ENCODE measurements at regions not wholly inside any gene's neighbourhood (a gene's known extent, or its start where the extent isn't known, plus 50 kb on each side); places are given as distances from the start of the nearest gene placed in this dataset.

DNA sequence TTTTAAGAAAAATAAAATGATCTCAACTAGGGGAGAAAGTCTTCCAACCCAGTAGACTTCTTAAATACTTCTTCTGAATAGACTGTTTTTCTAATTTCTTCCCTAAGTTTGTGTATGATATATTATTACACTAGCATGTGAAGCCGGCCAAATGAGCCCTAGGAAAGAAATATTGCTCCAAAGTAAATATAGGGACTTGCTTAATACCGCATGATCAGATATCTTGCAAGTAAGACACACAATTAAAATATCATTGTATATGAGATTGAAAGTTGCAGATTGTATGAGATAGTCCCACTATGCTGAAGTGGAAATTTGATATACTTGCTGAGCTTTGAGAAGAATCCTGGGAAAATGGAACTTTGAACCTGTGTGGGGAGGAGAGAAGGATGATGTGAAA is 225.7 kb downstream of the BAMBI start:
- no peak for ATAC-seq
- H3K36me3 ChIP-seq: no peaks in the 10 kb centered on the region
- DNase-seq: no peak
- no peaks in the 10 kb centered on the region for H3K9me3 ChIP-seq
- no peaks in the 10 kb centered on the region for H3K4me1 ChIP-seq
- H3K27ac ChIP-seq: no peak overlapping the region
- H3K4me3 ChIP-seq: no peak overlapping the region
- intact Hi-C loops (cut with DNase I): no loop called here
- TF ChIP-seq, protein P1, sequence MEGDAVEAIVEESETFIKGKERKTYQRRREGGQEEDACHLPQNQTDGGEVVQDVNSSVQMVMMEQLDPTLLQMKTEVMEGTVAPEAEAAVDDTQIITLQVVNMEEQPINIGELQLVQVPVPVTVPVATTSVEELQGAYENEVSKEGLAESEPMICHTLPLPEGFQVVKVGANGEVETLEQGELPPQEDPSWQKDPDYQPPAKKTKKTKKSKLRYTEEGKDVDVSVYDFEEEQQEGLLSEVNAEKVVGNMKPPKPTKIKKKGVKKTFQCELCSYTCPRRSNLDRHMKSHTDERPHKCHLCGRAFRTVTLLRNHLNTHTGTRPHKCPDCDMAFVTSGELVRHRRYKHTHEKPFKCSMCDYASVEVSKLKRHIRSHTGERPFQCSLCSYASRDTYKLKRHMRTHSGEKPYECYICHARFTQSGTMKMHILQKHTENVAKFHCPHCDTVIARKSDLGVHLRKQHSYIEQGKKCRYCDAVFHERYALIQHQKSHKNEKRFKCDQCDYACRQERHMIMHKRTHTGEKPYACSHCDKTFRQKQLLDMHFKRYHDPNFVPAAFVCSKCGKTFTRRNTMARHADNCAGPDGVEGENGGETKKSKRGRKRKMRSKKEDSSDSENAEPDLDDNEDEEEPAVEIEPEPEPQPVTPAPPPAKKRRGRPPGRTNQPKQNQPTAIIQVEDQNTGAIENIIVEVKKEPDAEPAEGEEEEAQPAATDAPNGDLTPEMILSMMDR (IDR thresholded peaks at IDR 0.05): no peak
- H3K27me3 ChIP-seq (ENCODE audit: low read depth): no peaks in the 10 kb centered on the region

DNA sequence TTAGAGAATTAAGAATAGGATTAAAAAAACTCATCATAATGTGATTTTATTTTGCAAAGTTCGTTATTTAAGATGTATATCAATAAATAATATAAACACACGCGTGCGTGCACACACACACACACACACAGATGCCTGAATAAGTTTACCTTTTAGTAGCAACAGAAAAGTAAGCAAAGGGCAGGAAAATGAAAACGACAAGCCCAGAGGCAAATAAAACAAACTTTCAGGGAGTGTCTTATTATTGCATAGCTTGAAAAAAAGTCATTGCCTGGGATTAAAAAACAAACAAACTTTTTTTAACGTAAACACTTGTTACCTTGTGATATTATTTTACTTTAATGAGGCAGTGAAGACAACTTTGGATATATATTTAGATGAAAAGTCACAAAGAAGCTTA is 226.4 kb downstream of the BAMBI start:
- Histone ChIP-seq H3K9me3 (no peaks in the 10 kb centered on the region), H3K4me1 (no peaks in the 10 kb centered on the region), H3K4me3 (no peak overlapping the region), H3K27me3 (ENCODE audit: low read depth) (no peaks in the 10 kb centered on the region), H3K27ac (no peak overlapping the region), H3K36me3 (no peaks in the 10 kb centered on the region)
- intact Hi-C loops (cut with DNase I): no loop called here
- TF ChIP-seq, protein P1 (IDR thresholded peaks at IDR 0.05): no peak
- ATAC-seq: no peak
- DNase-seq: no peak

DNA sequence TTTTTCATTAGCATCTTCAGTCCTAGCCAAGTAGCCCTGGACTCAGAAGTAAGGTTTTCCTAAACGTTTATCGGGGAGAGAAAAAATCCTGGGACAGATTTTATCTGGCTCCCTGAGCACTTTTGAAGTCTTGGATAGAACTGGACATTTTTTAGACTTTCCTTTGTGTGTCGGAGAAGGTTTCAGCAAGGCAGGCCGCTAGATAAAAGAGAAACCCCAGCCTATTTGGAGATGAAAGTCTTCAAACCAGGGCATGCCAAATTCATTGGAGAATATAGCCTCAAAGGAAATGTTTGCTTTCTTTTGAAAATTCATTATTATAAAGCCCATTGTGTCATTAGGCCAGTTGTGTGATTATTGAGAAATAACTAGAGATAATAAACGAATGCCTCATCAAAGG is 228.1 kb downstream of the BAMBI start:
- intact Hi-C loops (cut with DNase I): no loop called here
- no peak for DNase-seq

DNA sequence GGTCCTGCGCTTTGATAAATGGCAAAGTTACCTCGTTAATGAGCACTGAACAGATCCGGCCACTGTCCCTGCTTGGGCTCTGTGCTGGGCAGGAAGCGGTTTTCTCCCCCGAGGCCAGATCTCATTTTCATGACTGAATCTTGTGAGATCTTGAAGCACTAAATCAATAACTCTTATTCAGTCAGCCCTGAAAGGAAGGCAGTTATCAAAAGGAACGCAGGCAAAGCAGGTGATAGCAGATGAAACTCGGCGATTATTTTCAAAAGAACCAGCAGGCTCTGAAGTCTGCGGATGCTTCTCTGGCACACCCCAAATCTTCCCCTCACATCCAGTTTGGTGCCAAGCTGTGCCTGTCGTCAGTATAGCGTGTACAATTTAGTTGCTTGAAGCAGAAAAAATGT is 228.7 kb downstream of the BAMBI start:
- intact Hi-C loops (cut with DNase I): no loop called here
- Histone ChIP-seq H3K27me3 (ENCODE audit: low read depth) (no peaks in the 10 kb centered on the region), H3K4me1 (no peaks in the 10 kb centered on the region), H3K27ac (no peak overlapping the region), H3K36me3 (no peaks in the 10 kb centered on the region), H3K4me3 (no peak overlapping the region), H3K9me3 (no peaks in the 10 kb centered on the region)
- TF ChIP-seq, protein P1 (IDR thresholded peaks at IDR 0.05): no peak
- no peak for ATAC-seq
- DNase-seq: no peak

More for the DNA sequence above, 228.1 kb downstream of the BAMBI start:
- H3K9me3 ChIP-seq: no peaks in the 10 kb centered on the region
- no peak overlapping the region for H3K27ac ChIP-seq
- no peaks in the 10 kb centered on the region for H3K36me3 ChIP-seq
- no peaks in the 10 kb centered on the region for H3K4me1 ChIP-seq
- TF ChIP-seq, protein P1 (IDR thresholded peaks at IDR 0.05): no peak
- no peak overlapping the region for H3K4me3 ChIP-seq
- no peak for ATAC-seq
- no peaks in the 10 kb centered on the region for H3K27me3 ChIP-seq (ENCODE audit: low read depth)

DNA sequence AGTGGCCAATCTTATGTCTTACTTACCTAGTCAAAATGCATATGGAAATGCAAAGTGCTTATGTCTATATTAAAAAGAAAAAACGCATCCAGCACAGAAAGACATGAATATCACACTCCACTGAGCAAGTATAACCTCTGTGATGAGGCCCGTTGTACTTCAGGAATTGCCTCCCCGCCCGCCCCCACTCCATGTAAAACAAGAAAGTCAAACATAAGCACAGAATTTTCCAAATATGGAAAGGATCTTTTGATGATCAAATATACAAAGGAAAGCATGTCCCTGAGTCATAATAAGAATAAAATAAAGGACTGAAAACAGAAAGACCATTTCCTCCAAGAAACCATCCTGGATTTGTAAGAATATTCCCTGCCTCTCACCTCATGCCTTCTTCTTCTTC is 229.1 kb downstream of the BAMBI start:
- intact Hi-C loops (cut with DNase I): no loop called here

More for the DNA sequence above, 229.1 kb downstream of the BAMBI start:
- no peak for DNase-seq
- H3K9me3 ChIP-seq: no peaks in the 10 kb centered on the region
- H3K27ac ChIP-seq: no peak overlapping the region
- no peak for ATAC-seq
- H3K27me3 ChIP-seq (ENCODE audit: low read depth): no peaks in the 10 kb centered on the region
- H3K4me3 ChIP-seq: no peak overlapping the region
- no peaks in the 10 kb centered on the region for H3K36me3 ChIP-seq
- no peaks in the 10 kb centered on the region for H3K4me1 ChIP-seq
- TF ChIP-seq, protein P1 (IDR thresholded peaks at IDR 0.05): no peak
